Mucosa of descending colon (tissue), 3 donors: ENCODE measurements at regions not wholly inside any gene's neighbourhood (a gene's known extent, or its start where the extent isn't known, plus 50 kb on each side); places are given as distances from the start of the nearest gene placed in this dataset.

Experiments
- ATAC-seq: fragments of 200-7000 bp; cut with Tn5 transposase; one replicate; pipeline ENCODE4 v1.9.1; 2020; ENCODE audit warnings: mild to moderate bottlenecking, moderate library complexity
- DNase-seq, 3 donors: peaks; one replicate each; pipeline ENCODE4 v3.0.0-alpha.2; 2020
- H3K36me3 ChIP-seq: fragments of 200-600 bp; one replicate; pipeline ENCODE4 v1.8.0; 2021; ENCODE audit warnings: low read depth, mild to moderate bottlenecking
- H3K4me1 ChIP-seq: fragments of 200-600 bp; one replicate; pipeline ENCODE4 v1.8.0; 2021; ENCODE audit warnings: low read depth, mild to moderate bottlenecking
- H3K4me3 ChIP-seq: fragments of 200-600 bp; one replicate; pipeline ENCODE4 v1.8.0; 2021; ENCODE audit warnings: mild to moderate bottlenecking
- H3K9me3 ChIP-seq: fragments of 200-600 bp; one replicate; pipeline ENCODE4 v1.8.0; 2021; ENCODE audit warnings: mild to moderate bottlenecking
- intact Hi-C, 2 donors: fragments of 100-400 bp; cut with DNase I in 1 of 2; cut with micrococcal nuclease in 1 of 2; formaldehyde crosslinking; loops; one replicate each; pipeline versions ENCODE4 v1.11.0 to v1.11.1; 2022; cut with DNase I, micrococcal nuclease
- TF ChIP-seq, protein P1 (sequence below): fragments of 200-600 bp; IDR thresholded peaks from one replicate; pipeline ENCODE4 v1.8.0; 2022; ENCODE audit warnings: antibody characterized with exemption, mild to moderate bottlenecking
- donor health status: DM: no; HTN: no; CAD: no; lungs with moderate emphysema.
- donor health status: DM: no; HTN: no; CAD: no.
- donor health status: DM: no; HTN: yes; CAD: no.

DNA sequence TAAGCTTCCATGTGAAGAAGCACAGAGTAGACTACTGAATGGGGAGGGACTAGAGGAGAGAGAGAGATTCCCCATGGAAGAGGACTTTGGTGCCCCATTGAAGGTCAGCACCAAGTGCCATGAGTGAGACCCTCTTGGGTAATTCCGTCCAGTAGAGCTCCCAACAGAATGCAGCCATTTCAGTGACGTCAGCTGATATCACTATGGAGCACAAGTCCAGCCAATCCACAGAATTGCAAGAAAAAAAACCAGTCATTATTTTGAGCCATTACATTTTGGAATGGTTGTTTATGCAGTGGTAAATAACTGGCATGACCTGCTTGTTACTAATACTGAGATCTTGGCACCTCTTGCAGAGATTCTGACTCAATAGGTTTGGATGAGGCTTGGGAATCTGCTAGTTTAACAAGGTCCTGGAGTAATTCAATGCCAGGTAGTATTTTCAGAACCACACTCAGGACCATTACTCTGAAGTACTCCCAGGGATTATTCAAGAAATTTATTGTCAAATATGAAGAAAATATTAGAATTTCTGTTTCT lies 52.6 kb upstream of the SP8 start:
- intact Hi-C loops: no loop called here
- Histone ChIP-seq H3K36me3 (no peaks in the 10 kb centered on the region), H3K9me3 (no peaks in the 10 kb centered on the region), H3K4me3 (no peak overlapping the region), H3K4me1 (no peaks in the 10 kb centered on the region)
- ATAC-seq: no peak
- no peak for DNase-seq
- TF ChIP-seq, protein P1, sequence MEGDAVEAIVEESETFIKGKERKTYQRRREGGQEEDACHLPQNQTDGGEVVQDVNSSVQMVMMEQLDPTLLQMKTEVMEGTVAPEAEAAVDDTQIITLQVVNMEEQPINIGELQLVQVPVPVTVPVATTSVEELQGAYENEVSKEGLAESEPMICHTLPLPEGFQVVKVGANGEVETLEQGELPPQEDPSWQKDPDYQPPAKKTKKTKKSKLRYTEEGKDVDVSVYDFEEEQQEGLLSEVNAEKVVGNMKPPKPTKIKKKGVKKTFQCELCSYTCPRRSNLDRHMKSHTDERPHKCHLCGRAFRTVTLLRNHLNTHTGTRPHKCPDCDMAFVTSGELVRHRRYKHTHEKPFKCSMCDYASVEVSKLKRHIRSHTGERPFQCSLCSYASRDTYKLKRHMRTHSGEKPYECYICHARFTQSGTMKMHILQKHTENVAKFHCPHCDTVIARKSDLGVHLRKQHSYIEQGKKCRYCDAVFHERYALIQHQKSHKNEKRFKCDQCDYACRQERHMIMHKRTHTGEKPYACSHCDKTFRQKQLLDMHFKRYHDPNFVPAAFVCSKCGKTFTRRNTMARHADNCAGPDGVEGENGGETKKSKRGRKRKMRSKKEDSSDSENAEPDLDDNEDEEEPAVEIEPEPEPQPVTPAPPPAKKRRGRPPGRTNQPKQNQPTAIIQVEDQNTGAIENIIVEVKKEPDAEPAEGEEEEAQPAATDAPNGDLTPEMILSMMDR: no peak

DNA sequence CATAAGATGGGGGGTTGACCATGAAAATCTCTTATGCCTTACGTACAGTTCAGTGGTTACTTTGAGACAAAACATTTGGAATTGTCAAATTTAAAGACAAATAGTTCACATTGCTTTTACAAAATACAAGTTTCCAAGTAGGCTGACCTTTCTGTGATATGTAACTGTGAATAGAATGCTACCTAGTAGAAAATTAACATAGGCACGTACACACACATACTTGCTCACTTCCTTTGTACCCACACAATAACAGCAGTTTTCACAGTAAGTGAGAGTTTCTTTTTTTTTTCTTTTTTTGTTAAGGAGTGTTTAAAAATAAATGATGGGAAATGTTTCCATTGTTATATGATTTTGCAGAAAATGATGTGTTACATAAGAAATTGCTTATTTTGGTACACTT lies 53.3 kb upstream of the SP8 start:
- TF ChIP-seq, protein P1: no peak
- Histone ChIP-seq H3K4me1 (no peaks in the 10 kb centered on the region), H3K9me3 (no peaks in the 10 kb centered on the region), H3K36me3 (no peaks in the 10 kb centered on the region), H3K4me3 (no peak overlapping the region)
- intact Hi-C loops: no loop called here
- DNase-seq: no peak
- no peak for ATAC-seq

DNA sequence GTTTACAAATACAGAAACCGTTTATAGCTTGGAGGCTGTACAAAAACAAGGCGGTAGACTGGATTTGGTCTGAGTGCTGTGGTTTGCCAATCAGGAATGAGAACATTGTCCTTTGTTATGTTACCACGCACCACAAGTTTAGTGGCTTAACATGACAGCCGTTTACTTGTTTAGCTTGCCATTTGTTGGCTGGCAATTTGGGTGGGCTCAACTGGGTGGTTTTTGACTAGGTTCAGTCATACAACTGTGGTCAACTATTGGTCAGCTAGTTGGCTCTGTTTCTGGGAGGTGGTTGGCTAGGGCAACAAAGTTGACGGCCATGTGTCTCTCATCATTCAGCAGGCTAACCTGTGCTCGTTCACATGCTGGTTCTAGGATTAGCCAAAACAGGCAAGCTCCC lies 60.1 kb upstream of the SP8 start:
- H3K36me3 ChIP-seq: no peaks in the 10 kb centered on the region
- H3K4me3 ChIP-seq: no peak overlapping the region
- ATAC-seq (no peak), DNase-seq (no peak)
- TF ChIP-seq, protein P1: no peak
- no peaks in the 10 kb centered on the region for H3K9me3 ChIP-seq
- no peaks in the 10 kb centered on the region for H3K4me1 ChIP-seq
- intact Hi-C loops: no loop called here

DNA sequence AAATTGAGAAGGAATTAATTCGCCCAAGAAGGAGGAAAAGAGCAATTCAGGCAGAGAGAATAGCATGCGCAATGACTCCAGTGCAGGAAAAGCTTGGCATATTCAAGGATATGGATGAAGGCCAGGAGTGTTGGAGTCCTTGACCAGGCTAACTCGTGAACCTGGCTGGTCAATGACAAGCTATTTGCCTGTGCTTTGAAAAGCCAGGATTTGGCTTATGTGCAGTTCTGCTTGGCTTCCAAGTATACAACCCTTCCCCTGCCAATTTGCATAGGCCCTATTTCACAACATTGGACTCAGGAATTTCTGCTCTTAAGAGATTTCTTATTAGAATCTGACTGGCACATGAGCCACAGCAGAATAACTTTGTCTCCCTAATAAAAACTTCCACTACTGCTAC lies 72.3 kb upstream of the SP8 start:
- H3K4me1 ChIP-seq: no peaks in the 10 kb centered on the region
- TF ChIP-seq, protein P1: no peak
- H3K36me3 ChIP-seq: no peaks in the 10 kb centered on the region
- no peak overlapping the region for H3K4me3 ChIP-seq
- DNase-seq: no peak
- no peak for ATAC-seq
- intact Hi-C loops: no loop called here
- H3K9me3 ChIP-seq: no peaks in the 10 kb centered on the region

DNA sequence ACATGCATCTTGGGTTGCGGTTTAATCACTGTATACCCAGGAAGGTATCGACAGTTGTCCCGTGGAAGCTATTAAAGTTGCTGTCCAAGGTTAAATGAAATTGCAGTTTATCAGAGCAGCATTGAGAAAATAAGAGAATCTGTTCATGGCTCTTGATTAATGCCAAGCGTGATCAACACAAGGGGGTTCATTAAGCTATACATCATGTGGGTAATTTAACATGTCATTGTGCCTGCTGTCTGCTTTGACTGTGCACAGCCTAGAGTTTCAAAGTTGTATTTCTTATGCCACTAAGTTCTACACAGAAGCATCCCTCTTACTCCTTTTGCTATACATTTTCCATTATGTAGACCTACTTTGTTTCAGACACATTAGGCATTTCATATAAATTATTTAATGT lies 74.8 kb upstream of the SP8 start:
- no peaks in the 10 kb centered on the region for H3K36me3 ChIP-seq
- TF ChIP-seq, protein P1: no peak

DNA sequence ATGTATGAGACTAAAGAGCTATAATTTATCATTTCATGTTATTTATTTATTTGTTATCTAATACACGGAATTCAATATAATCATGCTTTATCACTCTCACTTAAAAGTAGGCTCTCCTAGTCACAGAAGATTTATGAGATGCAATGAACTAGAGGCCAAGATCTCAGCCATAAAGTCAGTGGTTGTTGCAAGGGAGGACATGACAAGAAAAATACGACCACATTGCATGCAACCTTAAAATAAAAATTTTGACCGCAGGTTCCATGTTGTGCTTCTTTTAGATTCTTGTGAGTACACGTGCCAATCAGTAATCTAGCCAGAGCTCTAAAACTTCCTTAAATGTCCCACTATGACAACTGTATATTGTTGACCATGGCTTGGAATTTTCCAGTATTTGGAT lies 75.9 kb upstream of the SP8 start:
- H3K9me3 ChIP-seq: no peaks in the 10 kb centered on the region
- no peaks in the 10 kb centered on the region for H3K4me1 ChIP-seq
- DNase-seq (no peak), ATAC-seq (no peak)
- intact Hi-C loops: no loop called here
- H3K4me3 ChIP-seq: no peak overlapping the region
- H3K36me3 ChIP-seq: no peaks in the 10 kb centered on the region
- TF ChIP-seq, protein P1: no peak

More for the DNA sequence above, 74.8 kb upstream of the SP8 start:
- H3K4me1 ChIP-seq: no peaks in the 10 kb centered on the region
- no peak for DNase-seq
- ATAC-seq: no peak
- intact Hi-C loops: no loop called here
- no peak overlapping the region for H3K4me3 ChIP-seq
- H3K9me3 ChIP-seq: no peaks in the 10 kb centered on the region
